OCI-LY7 (cell line): ENCODE measurements at regions not wholly inside any gene's neighbourhood (a gene's known extent, or its start where the extent isn't known, plus 50 kb on each side); places are given as distances from the start of the nearest gene placed in this dataset.

Experiments
- BruUV-seq: library from RNA; stranded (reverse); fragments of 400-500 nt; replicated peaks from 2 replicates; lab custom pipeline; 2021; lab: Mats Ljungman, UMichigan
- CTCF ChIA-PET: fragments of 300-600 bp; sonication (Branson Sonifier 250); formaldehyde crosslinking; loops from one replicate; lab custom pipeline; 2022; ENCODE audit warnings: antibody characterized with exemption; ENCODE audit not compliant: unreplicated experiment; lab: Charles Lee
- POLR2A ChIA-PET: fragments of 300-600 bp; sonication (Branson Sonifier 250); formaldehyde crosslinking; loops from one replicate; lab custom pipeline; 2022; ENCODE audit warnings: antibody characterized with exemption; lab: Charles Lee
- DNase-seq: peaks from one replicate; pipeline ENCODE4 v3.0.0-alpha.2; 2015; ENCODE audit warnings: low spot score
- H2AFZ ChIP-seq: fragments of 200-600 bp; sonication (generic), shearing (Covaris generic); 2 replicates; pipeline ENCODE4 v1.6.1; 2014; ENCODE audit warnings: mild to moderate bottlenecking, antibody characterized with exemption, low read length, moderate library complexity
- H3K27ac ChIP-seq: fragments of 200-600 bp; sonication (generic); 2 replicates; pipeline ENCODE4 v1.5.1; 2014; ENCODE audit warnings: mixed run types, low read depth, mild to moderate bottlenecking, moderate library complexity, low read length, inconsistent platforms; ENCODE audit not compliant: poor library complexity, severe bottlenecking
- H3K36me3 ChIP-seq: fragments of 200-600 bp; sonication (generic); 2 replicates; pipeline ENCODE4 v1.6.1; 2014; ENCODE audit warnings: mild to moderate bottlenecking, antibody characterized with exemption, low read length, moderate library complexity, mixed read lengths; ENCODE audit not compliant: insufficient read depth
- H3K4me1 ChIP-seq: fragments of 200-600 bp; sonication (generic); 2 replicates; pipeline ENCODE4 v1.5.1; 2014; ENCODE audit warnings: mild to moderate bottlenecking, low read length; ENCODE audit not compliant: insufficient read depth, poor library complexity, severe bottlenecking
- H3K4me2 ChIP-seq: fragments of 200-600 bp; sonication (generic); 2 replicates; pipeline ENCODE4 v1.6.1; 2014; ENCODE audit warnings: mild to moderate bottlenecking, low read length
- H3K4me3 ChIP-seq: fragments of 200-600 bp; sonication (generic); 2 replicates; pipeline ENCODE4 v1.5.1; 2014; ENCODE audit warnings: mild to moderate bottlenecking, low read depth, low read length; ENCODE audit not compliant: poor library complexity, severe bottlenecking
- H3K79me2 ChIP-seq: fragments of 200-600 bp; sonication (generic); 2 replicates; pipeline ENCODE4 v1.6.1; 2016; ENCODE audit warnings: low read depth, mild to moderate bottlenecking, low read length, moderate library complexity, mixed read lengths; ENCODE audit not compliant: insufficient read depth
- H3K9me2 ChIP-seq: fragments of 200-600 bp; sonication (generic); 2 replicates; pipeline ENCODE4 v1.6.1; 2016; ENCODE audit warnings: mild to moderate bottlenecking, low read length, mixed read lengths; ENCODE audit not compliant: insufficient read depth
- H3K9me3 ChIP-seq: fragments of 200-600 bp; sonication (generic); 2 replicates; pipeline ENCODE4 v1.6.1; 2014; ENCODE audit warnings: mild to moderate bottlenecking, mixed run types, low read length, mixed read lengths
- H4K20me1 ChIP-seq: fragments of 200-600 bp; sonication (generic); 2 replicates; pipeline ENCODE4 v1.6.1; 2014; ENCODE audit warnings: mild to moderate bottlenecking, antibody characterized with exemption, low read length, moderate library complexity, mixed read lengths; ENCODE audit not compliant: insufficient read depth
- CTCF ChIP-seq: fragments of 200-600 bp; sonication (generic); conservative IDR thresholded peaks from 2 replicates; pipeline ENCODE4 v1.5.1; 2014; ENCODE audit warnings: mild to moderate bottlenecking, antibody characterized with exemption, low read length, moderate library complexity, mixed read lengths
- EZH2phosphoT487 ChIP-seq: fragments of 200-600 bp; sonication (generic); IDR thresholded peaks from 2 replicates; pipeline ENCODE4 v1.6.1; 2018; ENCODE audit warnings: low read depth, borderline replicate concordance, mild to moderate bottlenecking, mixed run types, antibody characterized with exemption, low read length, moderate library complexity, mixed read lengths
- intact Hi-C: fragments of 100-400 bp; cut with micrococcal nuclease; formaldehyde crosslinking; loops from one replicate; pipeline ENCODE4 v1.10.0; 2022; ENCODE audit not compliant: unreplicated experiment

GRCh38 chr5:74042959-74043358 is 417.0 kb downstream of the ARHGEF28 start:
- CTCF ChIA-PET, result no interaction called here
- Histone ChIP-seq H3K9me2 (no peaks in the 10 kb centered on the region), H3K4me2 (no peak overlapping the region), H3K36me3 (no peaks in the 10 kb centered on the region), H4K20me1 (no peaks in the 10 kb centered on the region), H2AFZ (no peak overlapping the region), H3K27ac (no peak overlapping the region), H3K79me2 (no peaks in the 10 kb centered on the region), H3K4me1 (no peaks in the 10 kb centered on the region), H3K4me3 (no peak overlapping the region), H3K9me3 (no peaks in the 10 kb centered on the region)
- POLR2A ChIA-PET, result no interaction called here
- TF ChIP-seq EZH2phosphoT487 (no peak), CTCF (no peak)
- BruUV-seq, result no TSS peak
- intact Hi-C loops, result no loop called here
- no peak for DNase-seq

GRCh38 chr5:74042559-74042958 is 416.6 kb downstream of the ARHGEF28 start:
- ChIA-PET POLR2A (no interaction called here), CTCF (no interaction called here)
- H3K27ac ChIP-seq, result no peak overlapping the region
- no peaks in the 10 kb centered on the region for H4K20me1 ChIP-seq
- H3K79me2 ChIP-seq, result no peaks in the 10 kb centered on the region
- BruUV-seq, result no TSS peak
- H2AFZ ChIP-seq, result no peak overlapping the region
- intact Hi-C loops, result no loop called here
- H3K9me3 ChIP-seq, result no peaks in the 10 kb centered on the region
- H3K4me1 ChIP-seq, result no peaks in the 10 kb centered on the region
- no peak for DNase-seq
- H3K4me3 ChIP-seq, result no peak overlapping the region
- H3K9me2 ChIP-seq, result no peaks in the 10 kb centered on the region
- no peaks in the 10 kb centered on the region for H3K36me3 ChIP-seq
- H3K4me2 ChIP-seq, result no peak overlapping the region
- no peak for TF ChIP-seq CTCF
- no peak for TF ChIP-seq EZH2phosphoT487

- intact Hi-C loops, result no loop called here
- ChIA-PET POLR2A (no interaction called here), CTCF (no interaction called here)
- H3K27ac ChIP-seq, result no peak overlapping the region
- no peak overlapping the region for H2AFZ ChIP-seq
- no peaks in the 10 kb centered on the region for H3K4me1 ChIP-seq
- TF ChIP-seq CTCF, result no peak
- no peak for TF ChIP-seq EZH2phosphoT487
- H3K4me2 ChIP-seq, result no peak overlapping the region
- no peak overlapping the region for H3K4me3 ChIP-seq
- BruUV-seq, result no TSS peak
- H3K9me2 ChIP-seq, result no peaks in the 10 kb centered on the region
- H4K20me1 ChIP-seq, result no peaks in the 10 kb centered on the region
- no peaks in the 10 kb centered on the region for H3K79me2 ChIP-seq
- DNase-seq, result no peak
- H3K36me3 ChIP-seq, result no peaks in the 10 kb centered on the region
- H3K9me3 ChIP-seq, result no peaks in the 10 kb centered on the region
Measured at GRCh38 chr5:74041913-74042312, 415.9 kb downstream of the ARHGEF28 start.
